ENCODE measurements at regions not wholly inside any gene's neighbourhood (a gene's known extent, or its start where the extent isn't known, plus 50 kb on each side); places are given as distances from the start of the nearest gene placed in this dataset.

DNA sequence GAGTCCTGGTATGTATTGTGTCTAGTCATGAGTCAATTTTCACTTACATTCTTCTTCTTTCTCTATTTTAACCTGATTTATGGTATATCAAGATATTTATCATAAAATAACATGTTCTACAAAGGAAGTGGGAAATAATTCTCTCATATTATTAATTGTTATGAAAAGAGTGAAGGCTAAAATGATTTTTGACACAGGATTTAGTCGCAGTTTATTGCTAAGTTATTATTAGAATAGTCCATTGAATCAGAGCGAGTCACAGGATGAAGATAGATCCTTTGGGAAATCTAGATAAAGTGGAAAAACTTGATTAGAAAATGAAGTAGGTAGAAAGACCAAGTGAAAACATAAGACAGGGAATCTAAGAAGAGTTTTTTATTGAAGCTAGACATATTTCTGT, 184.3 kb upstream of the DGKB start (continued):
- TF ChIP-seq, protein P1, sequence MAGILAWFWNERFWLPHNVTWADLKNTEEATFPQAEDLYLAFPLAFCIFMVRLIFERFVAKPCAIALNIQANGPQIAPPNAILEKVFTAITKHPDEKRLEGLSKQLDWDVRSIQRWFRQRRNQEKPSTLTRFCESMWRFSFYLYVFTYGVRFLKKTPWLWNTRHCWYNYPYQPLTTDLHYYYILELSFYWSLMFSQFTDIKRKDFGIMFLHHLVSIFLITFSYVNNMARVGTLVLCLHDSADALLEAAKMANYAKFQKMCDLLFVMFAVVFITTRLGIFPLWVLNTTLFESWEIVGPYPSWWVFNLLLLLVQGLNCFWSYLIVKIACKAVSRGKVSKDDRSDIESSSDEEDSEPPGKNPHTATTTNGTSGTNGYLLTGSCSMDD (CRISPR knock-in tag; IDR thresholded peaks at IDR 0.05): no peak
- TF ChIP-seq RNF2 (conservative IDR thresholded peaks at IDR 0.05; ENCODE audit: low read depth) (no peak), CEBPZ (IDR thresholded peaks at IDR 0.05; ENCODE audit: low read length) (no peak)

GRCh38 chr7:15086131-15086611, 183.6 kb upstream of the DGKB start:
- H4K20me1 ChIP-seq (ENCODE audit: insufficient read depth, low read length): no peaks in the 10 kb centered on the region
- no peak overlapping the region for H3K4me2 ChIP-seq (ENCODE audit: low read depth, low read length)
- H3K9ac ChIP-seq (ENCODE audit: insufficient read depth, low read depth, low read length): no peak overlapping the region
- ATAC-seq (no peak), DNase-seq (ENCODE audit: low spot score) (no peak), FAIRE-seq (no peak)
- in situ Hi-C loops (cut with HindIII; ENCODE audit: extremely low pct_ligation_motif_present, low pct_unique_long_range_greater_than_20kb): no loop called here
- H3K4me1 ChIP-seq (ENCODE audit: insufficient read depth, low read length): no peaks in the 10 kb centered on the region
- no peak overlapping the region for H2AFZ ChIP-seq (ENCODE audit: low read length)
- POLR2A ChIA-PET: no interaction called here
- no TSS peak for BruUV-seq (replicated peaks)
- CTCF ChIA-PET (ENCODE audit: low intra/inter-chr PET ratio, low total read pairs): no interaction called here
- no peaks in the 10 kb centered on the region for H3K27me3 ChIP-seq (ENCODE audit: control insufficient read depth in 1 of 2, insufficient read depth in 2 of 2, low read length in 2 of 2)
- 1% methylated on average over 3 of the region's 3 CpGs for WGBS (ENCODE audit: low lambda C conversion rate)
- H3K27ac ChIP-seq (ENCODE audit: extremely low read length, insufficient read depth, low read length): no peak overlapping the region
- intact Hi-C loops (cut with micrococcal nuclease; ENCODE audit: unreplicated experiment): no loop called here
- no peaks in the 10 kb centered on the region for H3K9me3 ChIP-seq (ENCODE audit: low read length)
- H3K79me2 ChIP-seq (ENCODE audit: insufficient read depth, low read length): no peaks in the 10 kb centered on the region
- H3K36me3 ChIP-seq (replicated peaks in 1 of 2; ENCODE audit: control insufficient read depth in 1 of 2, insufficient read depth in 2 of 2, low read length in 2 of 2): no peaks in the 10 kb centered on the region
- H3K4me3 ChIP-seq (replicated peaks in 1 of 3; ENCODE audit: insufficient read depth in 1 of 3, low read depth in 2 of 3, low read length in 3 of 3): no peak overlapping the region
- TF ChIP-seq, protein P2, sequence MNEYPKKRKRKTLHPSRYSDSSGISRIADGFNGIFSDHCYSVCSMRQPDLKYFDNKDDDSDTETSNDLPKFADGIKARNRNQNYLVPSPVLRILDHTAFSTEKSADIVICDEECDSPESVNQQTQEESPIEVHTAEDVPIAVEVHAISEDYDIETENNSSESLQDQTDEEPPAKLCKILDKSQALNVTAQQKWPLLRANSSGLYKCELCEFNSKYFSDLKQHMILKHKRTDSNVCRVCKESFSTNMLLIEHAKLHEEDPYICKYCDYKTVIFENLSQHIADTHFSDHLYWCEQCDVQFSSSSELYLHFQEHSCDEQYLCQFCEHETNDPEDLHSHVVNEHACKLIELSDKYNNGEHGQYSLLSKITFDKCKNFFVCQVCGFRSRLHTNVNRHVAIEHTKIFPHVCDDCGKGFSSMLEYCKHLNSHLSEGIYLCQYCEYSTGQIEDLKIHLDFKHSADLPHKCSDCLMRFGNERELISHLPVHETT (CRISPR knock-in tag; conservative IDR thresholded peaks at IDR 0.05): no peak
- no peak for TF ChIP-seq BRCA1 (CRISPR knock-in tag; IDR thresholded peaks at IDR 0.05)
- no peak for TF ChIP-seq ZNF777 (CRISPR knock-in tag; IDR thresholded peaks at IDR 0.05)
- no peak for TF ChIP-seq TSC22D2 (CRISPR knock-in tag; IDR thresholded peaks at IDR 0.05; ENCODE audit: borderline replicate concordance)
- TF ChIP-seq ZNF776 (CRISPR knock-in tag; IDR thresholded peaks at IDR 0.05): no peak
- no peak for TF ChIP-seq ARID4A (CRISPR knock-in tag; IDR thresholded peaks at IDR 0.05; ENCODE audit: borderline replicate concordance)
- no peak for TF ChIP-seq ZNF451 (CRISPR knock-in tag; IDR thresholded peaks at IDR 0.05)
- TF ChIP-seq ARID2 (CRISPR knock-in tag; IDR thresholded peaks at IDR 0.05; ENCODE audit: borderline replicate concordance): no peak
- TF ChIP-seq BHLHE40 (IDR thresholded peaks at IDR 0.05; ENCODE audit: low read length): no peak

All from HepG2 (cell line).